Suprapubic skin (tissue), 4 donors: ENCODE measurements at regions not wholly inside any gene's neighbourhood (a gene's known extent, or its start where the extent isn't known, plus 50 kb on each side); places are given as distances from the start of the nearest gene placed in this dataset.
A peak's percentile ranks its signal among the peaks of the same experiment; 100 is the strongest.

Source experiments
- DNase-seq, 2 donors: peaks; one replicate each; pipeline ENCODE4 v3.0.0-alpha.2; 2019; ENCODE audit warnings: low spot score in 2 of 2
- H3K27ac ChIP-seq: fragments of 200-600 bp; sonication (generic); one replicate; pipeline ENCODE4 v1.5.1; 2019
- H3K27me3 ChIP-seq: fragments of 200-600 bp; sonication (generic); one replicate; pipeline ENCODE4 v1.5.1; 2019
- H3K36me3 ChIP-seq: fragments of 200-600 bp; sonication (generic); one replicate; pipeline ENCODE4 v1.5.1; 2019
- H3K4me1 ChIP-seq: fragments of 200-600 bp; sonication (generic); one replicate; pipeline ENCODE4 v1.5.1; 2019
- H3K4me3 ChIP-seq: fragments of 200-600 bp; sonication (generic); one replicate; pipeline ENCODE4 v1.5.1; 2019; ENCODE audit warnings: mild to moderate bottlenecking
- H3K9me3 ChIP-seq: fragments of 200-600 bp; sonication (generic); one replicate; pipeline ENCODE4 v1.5.1; 2019
- EP300 ChIP-seq: sonication (generic); formaldehyde crosslinking; IDR thresholded peaks from one replicate; pipeline ENCODE4 v1.6.1; 2017; ENCODE audit warnings: antibody characterized with exemption
- POLR2A ChIP-seq, 2 donors: fragments of 450-650 bp; IDR thresholded peaks; one replicate each; pipeline ENCODE4 v1.6.1; 2017; ENCODE audit warnings: antibody characterized with exemption in 2 of 2, mild to moderate bottlenecking in 2 of 2, moderate library complexity in 2 of 2
- POLR2AphosphoS5 ChIP-seq, 3 donors: sonication (generic); formaldehyde crosslinking; IDR thresholded peaks; one replicate each; pipeline ENCODE4 v1.6.1; 2017; ENCODE audit warnings: antibody characterized with exemption in 3 of 3
- WGBS: methylation state at CpG from one replicate; pipeline ENCODE4 v1.1.5; 2018; 5-methylcytosine and 5-hydroxymethylcytosine counted together
- TF ChIP-seq, protein P1 (sequence below), 2 donors: fragments of 200-600 bp in 1 of 2; fragments of 450-650 bp in 1 of 2; sonication (generic) in 1 of 2; IDR thresholded peaks; one replicate each; pipeline ENCODE4 v1.5.1; 2016 to 2019; ENCODE audit warnings: antibody characterized with exemption in 2 of 2, mild to moderate bottlenecking in 1 of 2, moderate library complexity in 1 of 2

GRCh38 chr11:35087648-35088047 lies 51.3 kb upstream of the CD44 start:
- no peaks in the 10 kb centered on the region for H3K27me3 ChIP-seq
- TF ChIP-seq POLR2AphosphoS5 (IDR thresholded peaks at IDR 0.05) (no peak), EP300 (no peak), POLR2A (IDR thresholded peaks at IDR 0.05) (no peak)
- no peaks in the 10 kb centered on the region for H3K36me3 ChIP-seq
- no peak for DNase-seq
- peak overlapping the region; percentile 79 for H3K27ac ChIP-seq
- no peaks in the 10 kb centered on the region for H3K9me3 ChIP-seq
- peaks cover 73% of the 10 kb centered on the region for H3K4me1 ChIP-seq
- WGBS, result 20% methylated on average over 1 of the region's 1 CpG
- H3K4me3 ChIP-seq, result no peak overlapping the region

DNA sequence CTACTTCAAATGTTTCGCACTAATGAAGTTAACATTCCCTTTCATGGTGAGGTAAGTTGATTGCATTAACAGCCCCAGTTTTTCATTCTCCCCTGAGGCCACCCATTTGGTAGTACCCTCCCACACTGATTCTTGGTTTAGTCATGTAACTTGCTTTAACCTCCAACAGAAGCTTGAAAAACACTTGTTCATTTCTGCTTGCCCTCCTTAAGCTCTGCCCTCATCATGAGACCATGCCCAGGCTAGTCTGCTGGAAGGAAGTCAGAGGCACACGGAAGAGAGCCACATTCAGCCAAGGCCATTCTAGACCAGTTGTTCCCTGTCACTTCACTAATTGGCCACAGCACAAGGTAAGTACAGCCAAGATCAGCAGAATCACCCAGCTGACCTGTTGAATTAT lies 50.7 kb upstream of the CD44 start:
- DNase-seq, result no peak
- TF ChIP-seq EP300, result no peak
- TF ChIP-seq POLR2AphosphoS5 (IDR thresholded peaks at IDR 0.05), result no peak
- TF ChIP-seq, protein P1, sequence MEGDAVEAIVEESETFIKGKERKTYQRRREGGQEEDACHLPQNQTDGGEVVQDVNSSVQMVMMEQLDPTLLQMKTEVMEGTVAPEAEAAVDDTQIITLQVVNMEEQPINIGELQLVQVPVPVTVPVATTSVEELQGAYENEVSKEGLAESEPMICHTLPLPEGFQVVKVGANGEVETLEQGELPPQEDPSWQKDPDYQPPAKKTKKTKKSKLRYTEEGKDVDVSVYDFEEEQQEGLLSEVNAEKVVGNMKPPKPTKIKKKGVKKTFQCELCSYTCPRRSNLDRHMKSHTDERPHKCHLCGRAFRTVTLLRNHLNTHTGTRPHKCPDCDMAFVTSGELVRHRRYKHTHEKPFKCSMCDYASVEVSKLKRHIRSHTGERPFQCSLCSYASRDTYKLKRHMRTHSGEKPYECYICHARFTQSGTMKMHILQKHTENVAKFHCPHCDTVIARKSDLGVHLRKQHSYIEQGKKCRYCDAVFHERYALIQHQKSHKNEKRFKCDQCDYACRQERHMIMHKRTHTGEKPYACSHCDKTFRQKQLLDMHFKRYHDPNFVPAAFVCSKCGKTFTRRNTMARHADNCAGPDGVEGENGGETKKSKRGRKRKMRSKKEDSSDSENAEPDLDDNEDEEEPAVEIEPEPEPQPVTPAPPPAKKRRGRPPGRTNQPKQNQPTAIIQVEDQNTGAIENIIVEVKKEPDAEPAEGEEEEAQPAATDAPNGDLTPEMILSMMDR (IDR thresholded peaks at IDR 0.05), result no peak
- no peak for TF ChIP-seq POLR2A (IDR thresholded peaks at IDR 0.05)
- 58% methylated on average over 2 of the region's 2 CpGs for WGBS

GRCh38 chr11:35088676-35089075 lies 50.3 kb upstream of the CD44 start:
- DNase-seq, result no peak
- Histone ChIP-seq H3K27ac (peak overlapping the region; percentile 79), H3K4me1 (peaks cover 63% of the 10 kb centered on the region), H3K4me3 (no peak overlapping the region), H3K27me3 (no peaks in the 10 kb centered on the region), H3K36me3 (no peaks in the 10 kb centered on the region), H3K9me3 (no peaks in the 10 kb centered on the region)
- 59% methylated on average over 4 of the region's 4 CpGs for WGBS
- TF ChIP-seq POLR2AphosphoS5 (IDR thresholded peaks at IDR 0.05) (peak in 1 of 3 donors; percentile 46), EP300 (no peak), POLR2A (IDR thresholded peaks at IDR 0.05) (no peak)
- TF ChIP-seq, protein P1 (IDR thresholded peaks at IDR 0.05), result no peak

More for the DNA sequence above, 50.7 kb upstream of the CD44 start:
- Histone ChIP-seq H3K4me1 (peaks cover 67% of the 10 kb centered on the region), H3K27ac (peak overlapping the region; percentile 79), H3K27me3 (no peaks in the 10 kb centered on the region), H3K9me3 (no peaks in the 10 kb centered on the region), H3K36me3 (no peaks in the 10 kb centered on the region), H3K4me3 (no peak overlapping the region)
